OCI-LY1 (cell line): ENCODE measurements at regions not wholly inside any gene's neighbourhood (a gene's known extent, or its start where the extent isn't known, plus 50 kb on each side); places are given as distances from the start of the nearest gene placed in this dataset.

Experiments
- EZH2 ChIP-seq: fragments of 200-600 bp; sonication (generic), shearing (Covaris generic); IDR thresholded peaks from 2 replicates; pipeline ENCODE4 v1.8.0; 2017; ENCODE audit warnings: borderline replicate concordance, mixed run types, mild to moderate bottlenecking, antibody characterized with exemption, low read length, moderate library complexity, mixed read lengths
- TF ChIP-seq, protein P1 (sequence below): fragments of 200-600 bp; sonication (generic), shearing (Covaris generic); IDR thresholded peaks from 2 replicates; pipeline ENCODE4 v1.5.1; 2017; ENCODE audit warnings: mild to moderate bottlenecking, antibody characterized with exemption, low read length, moderate library complexity, mixed read lengths

- no peak for TF ChIP-seq EZH2
- TF ChIP-seq, protein P1, sequence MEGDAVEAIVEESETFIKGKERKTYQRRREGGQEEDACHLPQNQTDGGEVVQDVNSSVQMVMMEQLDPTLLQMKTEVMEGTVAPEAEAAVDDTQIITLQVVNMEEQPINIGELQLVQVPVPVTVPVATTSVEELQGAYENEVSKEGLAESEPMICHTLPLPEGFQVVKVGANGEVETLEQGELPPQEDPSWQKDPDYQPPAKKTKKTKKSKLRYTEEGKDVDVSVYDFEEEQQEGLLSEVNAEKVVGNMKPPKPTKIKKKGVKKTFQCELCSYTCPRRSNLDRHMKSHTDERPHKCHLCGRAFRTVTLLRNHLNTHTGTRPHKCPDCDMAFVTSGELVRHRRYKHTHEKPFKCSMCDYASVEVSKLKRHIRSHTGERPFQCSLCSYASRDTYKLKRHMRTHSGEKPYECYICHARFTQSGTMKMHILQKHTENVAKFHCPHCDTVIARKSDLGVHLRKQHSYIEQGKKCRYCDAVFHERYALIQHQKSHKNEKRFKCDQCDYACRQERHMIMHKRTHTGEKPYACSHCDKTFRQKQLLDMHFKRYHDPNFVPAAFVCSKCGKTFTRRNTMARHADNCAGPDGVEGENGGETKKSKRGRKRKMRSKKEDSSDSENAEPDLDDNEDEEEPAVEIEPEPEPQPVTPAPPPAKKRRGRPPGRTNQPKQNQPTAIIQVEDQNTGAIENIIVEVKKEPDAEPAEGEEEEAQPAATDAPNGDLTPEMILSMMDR, result no peak
These were observed 1151.8 kb downstream of the UQCRFS1 start for GRCh38 chr19:28061111-28061510.
